ENCODE measurements at regions not wholly inside any gene's neighbourhood (a gene's known extent, or its start where the extent isn't known, plus 50 kb on each side); places are given as distances from the start of the nearest gene placed in this dataset.
"Not testable (repeated sequence)": the region's sequence is repeated elsewhere in the genome, so short reads cannot be mapped to it uniquely, and the experiment has no call there.

DNA sequence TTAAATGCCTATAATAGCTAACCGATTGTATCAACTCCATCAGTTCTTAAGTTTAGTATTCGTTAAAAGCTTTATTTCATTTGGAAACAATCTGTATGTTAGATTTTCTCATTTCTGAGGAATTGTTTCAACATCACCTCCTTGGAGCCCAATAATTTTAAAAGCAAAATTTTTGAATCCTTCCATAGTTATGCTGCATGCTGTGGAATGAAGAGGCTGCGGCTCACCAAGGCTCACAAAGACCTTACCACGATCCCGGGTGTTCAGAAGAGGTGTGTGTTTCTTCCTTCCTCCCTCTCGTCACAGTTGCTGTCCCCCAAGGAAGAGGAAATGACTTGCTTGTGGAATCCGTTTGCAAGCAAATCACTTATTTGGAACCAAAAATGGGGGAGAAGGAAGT, 143.8 kb downstream of the FGF1 start:
- DNase-seq (ENCODE audit: low spot score) = no peak

DNA sequence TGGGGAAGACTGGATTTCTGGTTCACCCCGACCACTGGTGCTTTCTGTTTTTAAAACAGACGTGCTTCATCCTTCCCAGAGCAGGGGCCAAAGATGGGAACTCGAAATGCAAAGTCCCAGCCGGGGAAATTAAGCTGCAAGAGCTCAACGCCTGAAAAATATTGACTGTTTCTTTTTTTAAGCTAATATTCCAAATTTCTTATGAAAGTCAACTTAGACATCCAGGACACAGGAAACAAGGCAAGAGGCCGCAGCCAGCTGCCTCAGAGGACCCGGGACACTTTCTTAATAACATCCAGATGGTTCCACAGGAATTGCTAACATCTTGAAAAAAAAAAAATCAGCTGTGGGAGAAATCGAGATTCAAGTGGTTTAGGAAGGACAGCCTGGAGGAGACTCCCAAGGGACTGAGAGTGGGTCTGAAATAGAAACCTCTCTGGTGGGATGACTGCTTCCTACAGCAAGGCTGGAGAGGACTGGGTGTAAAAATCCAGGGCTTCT, 144.9 kb downstream of the FGF1 start:
- DNase-seq (ENCODE audit: low spot score) = peak; percentile 85

DNA sequence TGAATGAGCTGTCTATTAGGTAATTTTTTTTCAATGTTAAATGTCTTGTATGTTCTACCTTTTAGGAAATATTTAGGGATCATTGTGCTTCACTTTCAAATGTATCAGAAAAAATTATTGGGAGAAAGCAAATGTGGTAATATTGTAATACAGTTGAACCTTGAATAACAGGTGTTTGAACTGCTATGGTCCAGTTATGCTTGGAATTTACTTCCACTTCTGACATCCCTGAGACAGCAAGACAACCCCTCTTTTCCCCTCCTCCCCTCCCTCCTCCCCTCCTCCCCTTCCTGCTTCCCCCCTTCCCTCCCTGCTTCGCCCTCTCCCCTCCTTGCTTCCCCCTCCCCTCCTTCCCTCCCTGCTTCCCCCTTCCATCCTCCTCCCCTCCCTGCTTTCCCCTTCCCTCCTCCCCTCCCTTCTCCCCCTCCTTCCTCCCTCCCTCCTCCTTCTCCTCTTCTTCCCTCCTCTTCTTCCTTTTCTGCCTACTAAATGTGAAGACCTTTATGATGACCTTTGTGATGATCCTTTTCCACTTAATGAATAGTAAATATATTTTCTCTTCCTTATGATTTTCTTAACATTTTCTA, 146.6 kb downstream of the FGF1 start:
- DNase-seq (ENCODE audit: low spot score) = no peak

DNA sequence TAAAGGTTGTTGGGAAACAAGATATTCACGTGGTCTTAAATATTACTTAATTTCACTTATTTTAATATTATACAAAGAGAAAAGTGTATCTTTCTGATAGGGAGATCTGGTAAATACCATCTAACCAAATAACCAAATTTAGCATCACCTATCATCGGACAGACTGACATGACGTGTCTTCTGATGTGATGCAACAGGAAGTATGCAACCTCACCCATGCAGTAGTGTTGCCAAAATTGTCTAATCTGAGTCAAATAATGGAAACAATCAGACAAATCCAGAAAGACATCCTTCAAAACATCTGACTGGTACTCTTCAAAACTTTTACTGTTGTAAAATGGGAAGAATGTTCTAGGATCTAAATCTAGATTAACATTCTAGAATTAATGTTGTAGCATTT, 148.0 kb downstream of the FGF1 start:
- DNase-seq (ENCODE audit: low spot score) = peak; percentile 28

DNA sequence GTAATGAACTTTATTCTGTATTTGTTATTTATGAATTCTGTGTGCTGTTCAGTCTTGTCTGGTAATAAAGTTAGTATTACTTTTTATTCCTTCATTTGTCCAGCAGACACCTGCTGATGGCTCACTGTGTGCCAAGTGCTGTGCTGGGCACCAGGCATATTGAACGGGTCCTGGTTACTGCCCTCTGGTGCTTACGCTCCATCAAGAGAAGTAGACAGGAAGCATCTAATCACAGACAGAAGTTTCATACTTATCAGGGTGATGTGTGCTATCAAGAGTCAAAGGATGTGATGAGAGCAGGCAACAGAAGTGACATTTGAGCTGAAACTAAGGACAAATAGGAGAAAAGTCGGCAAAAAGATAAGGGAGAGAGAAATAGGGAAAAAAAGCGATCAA, 153.1 kb downstream of the FGF1 start:
- DNase-seq (ENCODE audit: low spot score) = no peak

DNA sequence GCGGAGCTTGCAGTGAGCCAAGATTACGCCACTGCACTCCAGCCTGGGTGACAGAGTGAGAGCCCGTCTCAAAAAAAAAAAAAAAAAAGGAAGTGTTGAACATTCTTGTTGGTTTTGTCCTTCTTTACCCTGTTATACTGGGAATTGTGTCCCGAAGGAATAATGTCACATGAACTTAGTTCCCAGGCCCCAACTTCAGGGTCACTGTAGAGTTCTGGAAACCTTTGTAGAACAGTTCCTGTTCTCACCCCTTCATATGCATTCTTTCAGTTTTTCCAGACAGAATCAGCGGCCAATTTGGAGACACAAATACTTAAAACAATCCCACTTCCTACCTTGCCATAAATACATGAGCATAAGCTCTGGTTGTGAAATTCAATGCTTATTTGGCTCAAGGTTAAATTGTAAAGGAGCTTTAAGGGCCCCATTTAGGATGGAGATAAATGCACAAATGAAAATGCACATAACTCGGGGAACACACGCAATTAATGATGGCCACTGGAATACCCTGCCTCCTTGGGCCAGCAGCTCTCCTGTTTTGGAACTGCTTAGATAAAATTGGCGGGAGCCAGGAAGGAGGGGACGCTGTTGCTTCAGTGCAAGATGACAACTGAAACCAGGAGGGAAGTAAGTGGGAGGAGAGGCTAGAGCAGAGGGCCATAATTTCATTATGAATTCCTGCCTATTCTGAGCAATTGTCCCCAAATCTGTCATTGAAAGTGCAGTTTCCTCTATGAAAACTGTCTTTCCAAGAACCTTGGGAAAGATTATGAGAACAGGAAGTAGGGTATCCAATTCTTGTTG, 153.7 kb downstream of the FGF1 start:
- no peak for DNase-seq (ENCODE audit: low spot score)

DNA sequence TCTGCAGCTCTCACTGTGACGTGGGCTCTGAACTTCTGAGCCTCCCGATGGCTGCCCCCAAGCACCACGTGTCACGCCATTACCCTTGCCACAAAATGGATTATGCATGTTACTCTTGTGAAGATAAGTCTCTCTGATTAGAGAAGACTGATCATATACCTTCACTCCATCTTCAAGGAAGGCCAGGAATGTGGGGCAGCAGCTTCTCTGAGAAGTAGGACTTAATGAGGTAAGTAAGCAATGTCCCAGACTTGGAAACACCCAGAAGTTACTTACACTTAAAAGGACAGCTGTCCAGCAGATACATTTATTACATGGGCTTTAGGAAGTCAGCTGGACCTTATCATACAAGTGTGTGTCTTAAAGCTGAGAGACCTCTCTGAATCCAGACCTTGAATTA, 155.0 kb downstream of the FGF1 start:
- no peak for DNase-seq (ENCODE audit: low spot score)

DNA sequence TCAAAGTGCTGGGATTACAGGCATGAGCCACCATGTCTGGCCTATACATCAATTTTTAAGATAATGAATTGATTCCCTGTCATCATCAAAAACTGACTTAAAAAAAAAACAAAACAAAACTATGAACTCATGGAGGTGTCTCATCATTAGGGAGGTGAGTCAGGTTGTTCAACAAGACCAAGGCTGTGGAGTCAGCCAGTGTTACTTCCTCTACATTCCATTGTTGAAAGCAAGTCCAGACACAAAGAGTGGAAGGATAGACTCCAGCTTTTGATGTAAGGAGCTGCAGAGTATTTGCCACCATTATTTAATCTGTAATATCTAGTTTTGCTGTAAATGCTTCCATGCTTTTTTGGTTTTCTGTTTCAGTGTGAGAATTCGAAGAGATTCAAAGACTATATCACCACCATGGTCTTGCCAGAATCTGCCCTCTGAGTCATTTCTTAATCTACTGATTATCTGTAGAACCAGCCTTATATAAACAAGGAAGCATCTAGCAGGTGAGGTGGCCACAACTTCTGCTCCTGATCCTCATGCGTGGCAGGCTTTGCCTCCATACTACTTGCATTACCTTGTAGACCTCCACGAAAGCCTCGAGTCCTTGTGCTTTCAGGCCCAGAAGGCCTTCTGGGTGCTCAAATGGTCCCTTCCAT, 156.1 kb downstream of the FGF1 start:
- DNase-seq (ENCODE audit: low spot score) = peak; percentile 58

DNA sequence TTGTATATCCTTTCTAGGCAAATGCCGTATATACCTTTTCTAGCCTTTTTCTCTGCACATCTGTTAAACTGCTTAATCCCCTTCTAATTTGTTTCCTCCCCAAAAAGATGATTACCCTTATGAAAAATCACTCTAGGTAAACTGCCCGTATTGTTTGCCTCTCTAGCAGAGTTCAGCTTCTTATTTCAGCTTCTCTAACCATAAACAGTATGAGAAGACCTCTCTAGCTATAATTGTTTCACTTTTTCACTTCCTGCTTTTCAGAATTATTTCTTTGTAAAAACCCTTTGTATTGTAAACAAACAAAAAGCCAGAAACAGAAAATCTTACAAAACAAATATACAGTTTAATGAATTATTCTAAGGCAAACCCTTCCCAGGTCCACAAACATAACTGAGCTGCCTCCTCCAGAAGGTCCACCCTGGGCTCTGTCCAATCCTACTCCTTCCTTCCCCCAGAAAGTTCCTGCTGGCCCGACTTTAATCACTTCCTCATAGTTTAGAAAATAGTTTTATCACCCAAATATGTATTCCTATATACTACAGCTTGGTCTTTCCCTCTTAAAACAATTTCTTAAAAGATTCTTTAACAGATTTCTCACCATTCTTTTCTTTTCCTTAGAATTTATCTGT, 158.1 kb downstream of the FGF1 start:
- DNase-seq (ENCODE audit: low spot score) = peak; percentile 43

DNA sequence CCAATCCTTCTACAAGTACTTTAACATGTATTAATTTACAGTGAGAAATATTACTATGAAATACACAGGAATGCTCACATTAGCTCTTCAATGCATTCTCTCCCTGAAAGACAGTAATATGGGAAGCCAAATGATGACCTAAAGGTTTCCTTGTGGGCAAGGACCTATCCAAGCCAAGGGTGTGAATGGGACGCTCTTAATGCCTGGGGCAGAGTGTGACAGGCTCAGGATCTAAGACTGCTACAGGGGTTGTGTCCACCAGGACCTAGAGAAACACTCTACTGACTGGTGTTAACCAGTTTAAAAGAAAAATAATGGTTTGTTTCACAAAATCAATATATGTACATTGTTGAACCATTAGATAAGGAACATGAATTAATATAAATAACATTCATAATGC, 158.7 kb downstream of the FGF1 start:
- DNase-seq (ENCODE audit: low spot score) = no peak

DNA sequence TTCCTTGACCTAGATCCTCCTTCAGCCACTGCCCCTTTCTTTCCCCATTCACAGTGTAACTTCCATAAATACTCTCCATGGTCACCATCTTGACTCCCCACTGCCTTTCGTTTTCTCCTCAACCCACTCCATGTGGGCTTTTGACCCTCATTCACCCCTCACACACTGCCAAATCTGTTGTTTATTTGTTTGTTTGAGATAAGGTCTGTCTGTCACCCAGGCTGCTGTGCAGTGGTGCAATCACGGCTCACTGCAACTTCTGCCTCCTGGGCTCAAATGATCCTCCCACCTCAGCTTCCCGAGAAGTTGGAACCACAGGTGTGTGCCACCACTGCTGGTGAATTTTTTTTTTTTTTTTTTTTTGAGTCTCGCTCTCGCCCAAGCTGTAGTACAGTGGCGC, 162.9 kb downstream of the FGF1 start:
- DNase-seq (ENCODE audit: low spot score) = no peak

DNA sequence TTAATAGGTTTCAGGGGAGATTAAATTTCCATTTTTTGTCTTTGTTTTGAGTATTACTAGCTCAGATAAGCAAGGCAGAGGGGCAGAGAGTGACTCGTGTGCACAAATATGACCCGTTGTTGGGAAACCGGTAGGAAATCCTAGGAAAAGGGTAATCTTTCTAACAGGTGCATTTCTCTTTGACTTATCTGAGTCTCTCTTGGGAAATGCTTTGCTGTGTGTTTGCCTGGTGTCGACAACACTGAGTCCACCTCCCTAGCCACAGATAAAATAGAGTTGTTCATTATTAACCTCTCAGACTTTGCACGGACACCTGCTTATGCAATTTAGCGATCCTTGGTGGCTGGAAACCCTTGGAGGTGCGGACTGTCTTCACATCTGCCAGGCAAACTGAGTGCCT, 164.2 kb downstream of the FGF1 start:
- DNase-seq (ENCODE audit: low spot score) = no peak

DNA sequence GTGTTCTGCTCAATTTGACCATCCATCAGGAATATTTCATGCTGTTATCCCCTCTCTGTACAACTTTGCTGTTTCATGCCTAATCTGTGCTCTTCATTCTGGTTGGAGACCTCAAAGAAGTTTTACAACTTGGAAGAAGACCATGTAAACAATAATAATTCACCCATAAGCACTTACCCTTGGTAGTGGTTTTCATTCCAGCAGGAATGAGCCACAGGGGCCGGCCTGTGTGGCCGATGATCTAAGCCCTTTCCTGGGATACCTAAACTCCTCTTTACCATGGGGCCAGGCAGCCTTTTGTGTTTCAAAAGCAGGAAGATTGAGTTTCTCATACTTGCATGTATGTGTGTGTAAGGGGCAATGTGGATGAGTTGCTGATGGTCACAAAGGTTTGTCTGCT, 165.0 kb downstream of the FGF1 start:
- DNase-seq (ENCODE audit: low spot score) = peak; percentile 32

DNA sequence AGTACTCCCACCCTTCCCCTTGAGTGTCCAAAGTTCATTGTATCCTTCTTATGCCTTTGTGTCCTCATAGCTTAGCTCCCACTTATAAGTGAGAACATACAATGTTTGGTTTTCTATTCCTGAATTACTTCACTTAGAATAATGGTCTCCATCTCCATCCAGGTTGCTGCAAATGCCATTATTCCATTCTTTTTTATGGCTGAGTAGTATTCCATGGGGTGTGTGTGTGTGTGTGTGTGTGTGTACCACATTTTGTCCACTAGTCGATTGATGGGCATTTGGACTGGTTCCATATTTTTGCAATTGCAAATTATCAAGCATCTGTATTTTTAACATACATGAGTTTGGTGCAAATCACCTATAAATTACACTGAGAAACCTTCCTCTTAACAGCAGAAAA, 166.0 kb downstream of the FGF1 start:
- not testable (repeated sequence) for DNase-seq (ENCODE audit: low spot score)

DNA sequence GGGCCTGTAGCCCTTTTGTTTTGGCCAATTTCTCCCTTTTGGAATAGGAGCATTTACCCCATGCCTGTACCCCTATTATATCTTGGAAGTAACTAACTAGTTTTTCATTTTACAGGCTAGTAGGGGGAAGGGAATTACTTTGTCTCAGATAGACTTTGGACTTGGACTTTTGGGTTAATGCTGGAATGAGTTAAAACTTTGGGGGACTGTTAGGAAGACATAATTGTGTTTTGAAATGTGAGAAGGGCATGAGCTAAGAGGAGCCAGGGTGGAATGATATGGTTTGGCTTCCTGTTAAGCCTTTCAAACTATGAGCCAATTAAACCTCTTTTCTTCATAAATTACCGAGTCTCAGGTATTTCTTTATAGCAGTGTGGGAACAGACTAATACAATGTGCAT, 168.1 kb downstream of the FGF1 start:
- no peak for DNase-seq (ENCODE audit: low spot score)

DNA sequence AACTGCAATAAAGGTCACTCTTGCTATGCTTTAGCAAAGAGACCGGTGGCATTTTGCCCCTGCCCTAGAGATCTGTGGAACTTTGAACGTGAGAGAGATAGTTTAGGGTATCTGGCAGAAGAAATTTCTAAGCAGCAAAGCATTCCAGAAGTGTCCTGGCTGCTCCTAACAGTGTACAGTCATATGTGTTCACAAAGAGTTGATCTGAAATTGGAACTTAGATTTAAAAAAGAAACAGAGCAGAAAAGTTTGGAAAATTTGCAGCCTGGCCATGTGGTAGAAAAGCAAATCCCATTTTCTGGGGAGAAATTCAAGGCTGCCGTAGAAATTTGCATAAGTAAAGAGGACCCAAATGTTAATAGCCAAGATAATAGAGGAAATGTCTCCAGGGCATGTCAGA, 169.2 kb downstream of the FGF1 start:
- DNase-seq (ENCODE audit: low spot score) = no peak

DNA sequence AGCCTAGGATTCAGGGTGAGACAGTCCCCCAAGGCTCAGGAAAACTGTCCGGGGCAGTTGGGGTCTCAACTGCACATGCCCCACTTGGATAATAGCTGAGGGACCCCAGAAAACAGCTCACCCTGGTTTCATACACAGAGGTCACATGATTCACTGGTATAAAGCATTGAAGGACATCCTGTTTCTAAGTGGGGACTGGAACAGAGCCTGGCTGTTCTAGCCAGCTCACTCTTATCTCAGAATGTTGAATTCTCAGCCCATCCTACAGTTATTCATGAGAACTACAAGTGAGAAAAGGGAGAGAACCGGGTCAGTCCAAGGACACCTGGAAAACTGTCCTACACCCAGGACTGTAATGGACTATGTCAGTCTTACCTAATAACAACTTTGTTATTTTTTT, 170.9 kb downstream of the FGF1 start:
- no peak for DNase-seq (ENCODE audit: low spot score)

DNA sequence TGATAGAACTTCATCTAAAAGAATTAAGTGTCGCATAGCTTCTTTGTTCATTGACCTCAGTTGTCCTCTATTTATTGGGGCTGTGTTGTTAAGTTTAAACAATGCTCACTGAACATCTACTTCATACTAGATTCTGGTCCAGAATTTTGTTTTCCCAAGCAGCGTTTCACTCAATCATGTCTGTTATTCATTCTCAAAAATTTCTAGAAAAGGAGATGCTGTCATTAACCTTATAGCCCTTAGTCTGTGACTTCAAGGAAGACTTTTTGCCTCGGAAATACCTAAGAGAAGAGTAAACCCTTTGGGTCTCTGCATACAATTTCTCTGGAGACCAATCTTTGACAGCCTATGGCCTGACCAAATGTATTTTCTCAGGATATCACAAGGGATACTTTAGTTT, 171.7 kb downstream of the FGF1 start:
- DNase-seq (ENCODE audit: low spot score) = no peak

DNA sequence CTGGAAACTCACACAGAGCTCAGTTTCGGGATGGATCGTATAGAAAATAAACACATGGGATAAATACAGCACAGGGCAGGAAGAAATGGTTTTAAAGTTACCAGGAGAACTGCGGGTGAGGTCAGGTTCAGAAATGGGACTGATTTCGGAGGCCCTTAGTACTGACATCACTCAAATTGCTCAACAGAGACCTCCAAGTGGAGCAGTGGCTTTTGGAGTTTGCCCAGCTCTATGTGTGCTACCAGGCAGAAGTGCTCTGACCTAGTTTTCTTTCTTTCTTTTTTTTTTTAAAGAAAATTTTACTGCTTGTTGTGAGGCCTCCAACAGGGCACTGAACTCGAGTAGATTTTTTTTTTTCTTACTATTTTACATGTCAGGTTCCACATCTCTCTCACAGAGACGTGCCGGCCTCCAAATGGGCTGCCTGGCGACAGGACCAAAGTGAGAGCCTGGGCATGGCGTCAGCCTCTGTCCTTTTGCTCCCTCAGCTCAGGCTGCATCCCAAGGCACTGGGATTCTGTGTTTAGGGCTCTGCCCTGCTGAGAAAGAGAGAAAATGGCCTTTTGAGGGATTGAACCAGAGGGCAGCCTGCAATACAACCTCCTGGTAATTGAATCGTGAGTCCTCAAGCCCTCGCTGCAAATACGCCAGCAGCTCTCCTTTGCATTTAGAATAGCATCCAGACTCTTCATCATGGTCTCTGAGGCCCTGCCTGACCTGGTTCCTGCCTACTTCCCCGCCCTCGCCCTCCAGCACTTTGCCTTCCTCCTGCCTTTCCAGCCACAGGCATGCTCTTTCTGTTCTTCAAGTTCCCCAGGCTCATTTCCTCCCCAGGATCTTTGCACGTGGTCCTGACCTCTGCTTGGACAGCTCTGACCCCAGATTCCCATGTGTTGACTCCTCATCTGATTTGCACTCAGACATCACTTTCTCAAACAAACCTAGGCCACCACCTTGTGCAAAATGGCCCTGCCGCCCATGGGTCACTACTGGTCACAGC, 173.5 kb downstream of the FGF1 start:
- peak; percentile 27 for DNase-seq (ENCODE audit: low spot score)

DNA sequence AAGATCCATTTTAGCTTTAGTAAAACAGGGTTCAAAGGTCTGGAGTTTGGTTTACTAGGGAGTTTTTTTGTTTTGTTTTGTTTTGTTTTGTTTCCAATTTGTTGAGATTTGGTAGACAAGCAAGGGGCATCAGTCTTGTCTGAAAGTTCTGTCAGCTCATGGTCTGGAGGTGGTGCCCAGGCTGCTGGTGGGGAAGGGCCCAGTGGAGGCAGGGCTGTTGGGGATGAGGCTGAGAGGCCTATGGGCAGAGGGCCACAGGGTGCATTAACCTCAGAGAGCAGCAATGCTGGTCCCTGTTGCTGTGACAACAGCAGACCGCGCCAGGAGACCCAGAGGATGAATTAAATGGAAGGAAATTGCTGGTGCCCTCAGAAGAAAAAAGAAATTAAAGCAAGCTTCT, 174.5 kb downstream of the FGF1 start:
- no peak for DNase-seq (ENCODE audit: low spot score)

DNA sequence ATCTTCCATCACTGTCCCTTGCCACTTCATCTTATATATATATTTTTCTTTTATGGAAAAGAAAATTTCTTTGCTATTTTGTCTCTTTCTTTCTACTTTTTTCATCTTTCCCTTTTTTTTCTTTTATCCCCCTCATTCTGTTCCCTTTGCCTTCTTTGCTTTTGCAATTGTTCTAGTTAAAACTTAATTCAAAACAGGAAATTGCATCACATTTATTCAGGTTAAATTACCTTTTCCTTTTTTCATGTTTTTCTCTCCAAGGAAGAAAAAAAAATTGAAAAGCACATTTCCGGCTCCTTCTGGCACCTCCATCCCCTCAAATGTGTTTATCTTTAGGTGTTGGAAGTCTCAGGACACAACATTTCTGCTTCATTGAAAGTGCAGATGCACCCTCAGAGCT, 176.9 kb downstream of the FGF1 start:
- DNase-seq (ENCODE audit: low spot score) = no peak

DNA sequence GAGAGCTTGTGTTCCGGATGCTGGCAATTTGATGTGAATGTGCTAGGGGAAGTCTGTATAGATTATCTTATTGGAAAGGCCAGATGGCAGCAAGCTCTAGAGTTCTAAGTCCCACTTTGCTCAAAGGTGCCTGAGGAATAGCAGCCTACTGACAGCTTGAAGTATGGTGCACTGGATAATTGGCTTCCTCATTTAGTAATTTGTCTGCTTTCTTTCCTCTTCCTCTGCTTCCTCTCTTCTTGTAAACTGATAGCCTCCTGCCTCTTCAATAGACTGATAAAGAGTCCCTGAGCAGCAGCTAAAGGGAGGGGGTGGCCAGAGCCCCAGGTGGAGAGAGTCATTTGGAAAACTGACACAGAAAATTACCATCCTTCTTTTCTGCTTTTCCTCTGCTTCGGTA, 177.3 kb downstream of the FGF1 start:
- DNase-seq (ENCODE audit: low spot score) = no peak
